ENCODE measurements at regions not wholly inside any gene's neighbourhood (a gene's known extent, or its start where the extent isn't known, plus 50 kb on each side); places are given as distances from the start of the nearest gene placed in this dataset.

- FAIRE-seq (no peak), DNase-seq (ENCODE audit: low read depth) (no peak)
- Mint-ChIP-seq H3K27ac (ENCODE audit: unreplicated experiment) (no peak overlapping the region), H3K4me3 (ENCODE audit: unreplicated experiment) (no peak overlapping the region), H3K27me3 (ENCODE audit: low read depth, unreplicated experiment) (no peaks in the 10 kb centered on the region), H3K36me3 (ENCODE audit: low read depth, unreplicated experiment) (peaks cover under 1% of the 10 kb centered on the region), H3K4me1 (ENCODE audit: low read depth, unreplicated experiment) (no peaks in the 10 kb centered on the region), H3K9me3 (ENCODE audit: unreplicated experiment) (peaks cover 3% of the 10 kb centered on the region)
- Histone ChIP-seq H3K4me3 (ENCODE audit: insufficient read depth, low read depth, low read length) (no peak overlapping the region), H3K79me2 (ENCODE audit: insufficient read depth, low read length) (no peaks in the 10 kb centered on the region), H3K27me3 (ENCODE audit: insufficient read depth, low read length) (no peaks in the 10 kb centered on the region), H4K20me1 (ENCODE audit: insufficient read depth, low read length) (no peaks in the 10 kb centered on the region), H3K9me3 (ENCODE audit: insufficient read depth, low read depth, low read length) (no peaks in the 10 kb centered on the region), H3K36me3 (ENCODE audit: insufficient read depth, low read length) (no peaks in the 10 kb centered on the region), H3K4me1 (ENCODE audit: insufficient read depth, low read length) (no peaks in the 10 kb centered on the region), H3K4me2 (ENCODE audit: low read length) (no peak overlapping the region), H3K27ac (ENCODE audit: low read depth, low read length) (no peak overlapping the region), H2AFZ (ENCODE audit: low read depth, low read length) (no peak overlapping the region), H3K9ac (ENCODE audit: low read length) (no peak overlapping the region)
- TF ChIP-seq CTCF (IDR thresholded peaks at IDR 0.05; ENCODE audit: insufficient read depth, low read depth, low read length): no peak
- no peak for TF ChIP-seq EZH2 (IDR thresholded peaks at IDR 0.05; ENCODE audit: insufficient read depth, low read length)
Observed at GRCh38 chr7:3204526-3204925, 96.5 kb upstream of the SDK1 start.

- Histone ChIP-seq H3K79me2 (ENCODE audit: insufficient read depth, low read length) (no peaks in the 10 kb centered on the region), H3K4me1 (ENCODE audit: insufficient read depth, low read length) (no peaks in the 10 kb centered on the region), H3K4me3 (ENCODE audit: insufficient read depth, low read depth, low read length) (no peak overlapping the region), H3K9ac (ENCODE audit: low read length) (no peak overlapping the region), H4K20me1 (ENCODE audit: insufficient read depth, low read length) (no peaks in the 10 kb centered on the region), H3K9me3 (ENCODE audit: insufficient read depth, low read depth, low read length) (no peaks in the 10 kb centered on the region), H3K27me3 (ENCODE audit: insufficient read depth, low read length) (no peaks in the 10 kb centered on the region), H3K4me2 (ENCODE audit: low read length) (no peak overlapping the region), H2AFZ (ENCODE audit: low read depth, low read length) (no peak overlapping the region), H3K36me3 (ENCODE audit: insufficient read depth, low read length) (no peaks in the 10 kb centered on the region), H3K27ac (ENCODE audit: low read depth, low read length) (no peak overlapping the region)
- H3K27me3 Mint-ChIP-seq (ENCODE audit: low read depth, unreplicated experiment): no peaks in the 10 kb centered on the region
- peaks cover 3% of the 10 kb centered on the region for H3K9me3 Mint-ChIP-seq (ENCODE audit: unreplicated experiment)
- no peak overlapping the region for H3K4me3 Mint-ChIP-seq (ENCODE audit: unreplicated experiment)
- H3K4me1 Mint-ChIP-seq (ENCODE audit: low read depth, unreplicated experiment): no peaks in the 10 kb centered on the region
- FAIRE-seq (no peak), DNase-seq (ENCODE audit: low read depth) (no peak)
- no peak overlapping the region for H3K27ac Mint-ChIP-seq (ENCODE audit: unreplicated experiment)
- no peak for TF ChIP-seq EZH2 (IDR thresholded peaks at IDR 0.05; ENCODE audit: insufficient read depth, low read length)
- no peak for TF ChIP-seq CTCF (IDR thresholded peaks at IDR 0.05; ENCODE audit: insufficient read depth, low read depth, low read length)
- H3K36me3 Mint-ChIP-seq (ENCODE audit: low read depth, unreplicated experiment): peaks cover 2% of the 10 kb centered on the region
Observed at GRCh38 chr7:3206101-3206500, 95.0 kb upstream of the SDK1 start.

GRCh38 chr7:3206771-3207191, 94.3 kb upstream of the SDK1 start:
- no peak for FAIRE-seq
- Mint-ChIP-seq H3K4me3 (ENCODE audit: unreplicated experiment) (no peak overlapping the region), H3K4me1 (ENCODE audit: low read depth, unreplicated experiment) (no peaks in the 10 kb centered on the region), H3K36me3 (ENCODE audit: low read depth, unreplicated experiment) (peaks cover 2% of the 10 kb centered on the region), H3K27ac (ENCODE audit: unreplicated experiment) (no peak overlapping the region), H3K27me3 (ENCODE audit: low read depth, unreplicated experiment) (no peaks in the 10 kb centered on the region), H3K9me3 (ENCODE audit: unreplicated experiment) (peaks cover 3% of the 10 kb centered on the region)
- Histone ChIP-seq H2AFZ (ENCODE audit: low read depth, low read length) (no peak overlapping the region), H3K4me1 (ENCODE audit: insufficient read depth, low read length) (no peaks in the 10 kb centered on the region), H3K4me3 (ENCODE audit: insufficient read depth, low read depth, low read length) (no peak overlapping the region), H3K27ac (ENCODE audit: low read depth, low read length) (no peak overlapping the region), H3K79me2 (ENCODE audit: insufficient read depth, low read length) (no peaks in the 10 kb centered on the region), H3K9ac (ENCODE audit: low read length) (no peak overlapping the region), H3K36me3 (ENCODE audit: insufficient read depth, low read length) (no peaks in the 10 kb centered on the region), H3K27me3 (ENCODE audit: insufficient read depth, low read length) (no peaks in the 10 kb centered on the region), H4K20me1 (ENCODE audit: insufficient read depth, low read length) (no peaks in the 10 kb centered on the region), H3K9me3 (ENCODE audit: insufficient read depth, low read depth, low read length) (no peaks in the 10 kb centered on the region), H3K4me2 (ENCODE audit: low read length) (no peak overlapping the region)
- TF ChIP-seq EZH2 (IDR thresholded peaks at IDR 0.05; ENCODE audit: insufficient read depth, low read length) (no peak), CTCF (IDR thresholded peaks at IDR 0.05; ENCODE audit: insufficient read depth, low read depth, low read length) (no peak)
- DNase-seq (ENCODE audit: low read depth): no peak

All from astrocyte (in vitro differentiated cells and primary cell).